GM21737 (cell line): ENCODE measurements at regions not wholly inside any gene's neighbourhood (a gene's known extent, or its start where the extent isn't known, plus 50 kb on each side); places are given as distances from the start of the nearest gene placed in this dataset.
"Not testable (repeated sequence)": the region's sequence is repeated elsewhere in the genome, so short reads cannot be mapped to it uniquely, and the experiment has no call there.

ENCODE experiments used
- ATAC-seq: cut with Tn5 transposase; IDR thresholded peaks from one replicate; pipeline ENCODE4 v1.9.1; 2021; ENCODE audit warnings: mild to moderate bottlenecking, moderate library complexity; ENCODE audit not compliant: unreplicated experiment

- ATAC-seq = no peak
Measured at GRCh38 chr2:129011466-129012061, 692.9 kb upstream of the HS6ST1 start.

- no peak for ATAC-seq
Measured at GRCh38 chr2:129014432-129014831, 695.8 kb upstream of the HS6ST1 start.

GRCh38 chr2:129015397-129016285, 697.0 kb upstream of the HS6ST1 start:
- ATAC-seq = no peak

- ATAC-seq = no peak
Measured at GRCh38 chr2:129016972-129017371, 698.3 kb upstream of the HS6ST1 start.

- ATAC-seq = no peak
Measured at GRCh38 chr2:129024796-129025195, 706.1 kb upstream of the HS6ST1 start.

GRCh38 chr2:129035992-129036391, 717.3 kb upstream of the HS6ST1 start:
- no peak for ATAC-seq

- not testable (repeated sequence) for ATAC-seq
Measured at GRCh38 chr2:129043677-129044076, 725.0 kb upstream of the HS6ST1 start.

- not testable (repeated sequence) for ATAC-seq
Measured at GRCh38 chr2:129046475-129046874, 727.8 kb upstream of the HS6ST1 start.

- no peak for ATAC-seq
Measured at GRCh38 chr2:129050101-129050500, 731.4 kb upstream of the HS6ST1 start.

- no peak for ATAC-seq
Measured at GRCh38 chr2:129055242-129055641, 736.6 kb upstream of the HS6ST1 start.

- no peak for ATAC-seq
Measured at GRCh38 chr2:129055824-129056223, 737.2 kb upstream of the HS6ST1 start.

- ATAC-seq = no peak
Measured at GRCh38 chr2:129056309-129056958, 737.8 kb upstream of the HS6ST1 start.

- ATAC-seq = no peak
Measured at GRCh38 chr2:129056959-129057317, 738.3 kb upstream of the HS6ST1 start.

- ATAC-seq = no peak
Measured at GRCh38 chr2:129058981-129059380, 740.3 kb upstream of the HS6ST1 start.

GRCh38 chr2:129059476-129059875, 740.8 kb upstream of the HS6ST1 start:
- no peak for ATAC-seq

- ATAC-seq = no peak
Measured at GRCh38 chr2:129061069-129061768, 742.6 kb upstream of the HS6ST1 start.

- no peak for ATAC-seq
Measured at GRCh38 chr2:129061769-129062121, 743.1 kb upstream of the HS6ST1 start.

- no peak for ATAC-seq
Measured at GRCh38 chr2:129062146-129062912, 743.7 kb upstream of the HS6ST1 start.

- ATAC-seq = no peak
Measured at GRCh38 chr2:129067070-129067469, 748.4 kb upstream of the HS6ST1 start.

GRCh38 chr2:129067953-129068352, 749.3 kb upstream of the HS6ST1 start:
- ATAC-seq = no peak

- no peak for ATAC-seq
Measured at GRCh38 chr2:129068543-129068942, 749.9 kb upstream of the HS6ST1 start.
